Adrenal gland (tissue), 5 donors: ENCODE measurements at regions not wholly inside any gene's neighbourhood (a gene's known extent, or its start where the extent isn't known, plus 50 kb on each side); places are given as distances from the start of the nearest gene placed in this dataset.

Experiments used
- CTCF ChIP-seq, 6 experiments: fragments of 450-650 bp in 4 of 6; fragments of 200-600 bp in 2 of 6; sonication (generic) in 1 of 6; IDR thresholded peaks; 1 replicate in 5 of 6; 2 replicates in 1 of 6; pipeline versions ENCODE4 v1.5.1 to v1.8.0; 2016 to 2021; ENCODE audit warnings: antibody characterized with exemption in 6 of 6, mild to moderate bottlenecking in 2 of 6, moderate library complexity in 1 of 6
- POLR2A ChIP-seq, 2 donors: fragments of 450-650 bp; IDR thresholded peaks; one replicate each; pipeline ENCODE4 v1.6.1; 2017; ENCODE audit warnings: antibody characterized with exemption in 2 of 2, mild to moderate bottlenecking in 2 of 2, moderate library complexity in 1 of 2
- donor health status: DM: no; HTN: no; CAD: no.

GRCh38 chr10:56537984-56538383, 176.9 kb upstream of the ZWINT start:
- TF ChIP-seq CTCF (IDR thresholded peaks at IDR 0.05), result no peak
- TF ChIP-seq POLR2A (IDR thresholded peaks at IDR 0.05), result no peak
